Tibial nerve (tissue), 3 donors: ENCODE measurements at regions not wholly inside any gene's neighbourhood (a gene's known extent, or its start where the extent isn't known, plus 50 kb on each side); places are given as distances from the start of the nearest gene placed in this dataset.

Experiments
- CTCF ChIP-seq, 5 experiments: fragments of 200-600 bp in 3 of 5; fragments of 450-650 bp in 2 of 5; sonication (generic) in 3 of 5; IDR thresholded peaks; one replicate each; pipeline ENCODE4 v1.5.1; 2016 to 2019; ENCODE audit warnings: antibody characterized with exemption in 5 of 5, mild to moderate bottlenecking in 3 of 5, moderate library complexity in 2 of 5
- POLR2A ChIP-seq, 2 donors: fragments of 450-650 bp; IDR thresholded peaks; one replicate each; pipeline ENCODE4 v1.6.1; 2017; ENCODE audit warnings: antibody characterized with exemption in 2 of 2, mild to moderate bottlenecking in 2 of 2, moderate library complexity in 2 of 2

- TF ChIP-seq CTCF (IDR thresholded peaks at IDR 0.05) (no peak), POLR2A (IDR thresholded peaks at IDR 0.05) (no peak)
Observed at GRCh38 chr1:182249201-182249676, 142.4 kb downstream of the GLUL start.
